K562 (cell line): ENCODE measurements at regions not wholly inside any gene's neighbourhood (a gene's known extent, or its start where the extent isn't known, plus 50 kb on each side); places are given as distances from the start of the nearest gene placed in this dataset.

Experiments used
- ATAC-seq: fragments of 200-7000 bp; cut with Tn5 transposase; 3 replicates; pipeline ENCODE4 v1.9.1; 2020; ENCODE audit warnings: moderate library complexity
- BruUV-seq: library from RNA; stranded (reverse); fragments of 400-500 nt; replicated peaks from 2 replicates; lab custom pipeline; 2021; lab: Mats Ljungman, UMichigan
- CTCF ChIA-PET: fragments of 300-600 bp; formaldehyde crosslinking; extraction: SDS; loops from one replicate; lab custom pipeline; 2021; ENCODE audit warnings: low intra/inter-chr PET ratio; lab: Yijun Ruan, JAX
- POLR2A ChIA-PET: fragments of 300-600, 350-650 bp; sonication (Branson Sonifier 250); formaldehyde crosslinking; extraction: SDS; loops from one replicate; lab custom pipeline; 2021; ENCODE audit warnings: antibody characterized with exemption, inconsistent platforms; lab: Yijun Ruan, JAX
- DNase-seq, 4 experiments: peaks; one replicate each; pipeline versions ENCODE4 v3.0.0 to v3.0.0-alpha.2; 2011 to 2018; ENCODE audit warnings: low spot score in 3 of 4, mixed read lengths in 3 of 4; ENCODE audit errors: extremely low read depth in 1 of 4
- FAIRE-seq: peaks from 2 replicates; lab custom pipeline; 2011; peaks lifted over from hg19 to GRCh38; lab: Jason Lieb, UNC
- H2AFZ ChIP-seq: 2 replicates; pipeline ENCODE4 v1.6.0; 2011; ENCODE audit warnings: low read depth, low read length, control low read depth, inconsistent platforms
- H3K27ac ChIP-seq: fragments of 200-600 bp; 3 replicates; pipeline ENCODE4 v1.8.0; 2011; ENCODE audit warnings: low read depth, mild to moderate bottlenecking, control low read depth, inconsistent platforms, low read length, moderate library complexity, mixed read lengths; ENCODE audit errors: extremely low read depth
- H3K27me3 ChIP-seq, 2 experiments: fragments of 300-600 bp in 1 of 2; 2 replicates in 1 of 2; 3 replicates in 1 of 2; pipeline versions ENCODE4 v1.6.0 to v1.8.0; 2011; ENCODE audit warnings: inconsistent platforms in 2 of 2, low read length in 2 of 2, mild to moderate bottlenecking in 1 of 2, mixed read lengths in 1 of 2, moderate library complexity in 1 of 2; ENCODE audit not compliant: control insufficient read depth in 2 of 2, insufficient read depth in 2 of 2
- H3K36me3 ChIP-seq: fragments of 300-600 bp; 3 replicates; pipeline ENCODE4 v1.8.0; 2011; ENCODE audit warnings: mild to moderate bottlenecking, low read length, inconsistent platforms; ENCODE audit not compliant: control insufficient read depth, insufficient read depth
- H3K4me1 ChIP-seq, 2 experiments: fragments of 200-600 bp in 1 of 2; replicated peaks in 1 of 2; 2 replicates in 1 of 2; 3 replicates in 1 of 2; pipeline versions ENCODE4 v1.5.1 to v1.8.0; 2011; ENCODE audit warnings: inconsistent platforms in 2 of 2, low read length in 2 of 2, mild to moderate bottlenecking in 1 of 2, mixed read lengths in 1 of 2, moderate library complexity in 1 of 2; ENCODE audit not compliant: control insufficient read depth in 2 of 2, insufficient read depth in 2 of 2
- H3K4me2 ChIP-seq: 2 replicates; pipeline ENCODE4 v1.6.1; 2011; ENCODE audit warnings: low read length, control low read depth, inconsistent platforms, mixed read lengths; ENCODE audit not compliant: insufficient read depth
- H3K4me3 ChIP-seq: fragments of 200-600 bp; sonication (generic), shearing (Covaris generic); 2 replicates; pipeline ENCODE4 v1.5.1; 2016; ENCODE audit warnings: control low read depth, inconsistent platforms
- H3K79me2 ChIP-seq: fragments of 200-600 bp; 3 replicates; pipeline ENCODE4 v1.8.0; 2011; ENCODE audit warnings: low read length, inconsistent platforms; ENCODE audit not compliant: control insufficient read depth, insufficient read depth
- H3K9ac ChIP-seq, 2 experiments: 2 replicates each; pipeline versions ENCODE4 v1.6.0 to v1.6.1; 2011; ENCODE audit warnings: low read depth in 2 of 2, low read length in 2 of 2, control low read depth in 1 of 2, inconsistent platforms in 1 of 2, mild to moderate bottlenecking in 1 of 2, mixed read lengths in 1 of 2; ENCODE audit not compliant: insufficient read depth in 1 of 2
- H3K9me1 ChIP-seq: one replicate; pipeline ENCODE4 v1.6.0; 2011; ENCODE audit warnings: inconsistent platforms, mild to moderate bottlenecking, low read length, moderate library complexity; ENCODE audit not compliant: control insufficient read depth, insufficient read depth
- H3K9me3 ChIP-seq: replicated peaks from 2 replicates; pipeline ENCODE4 v1.5.1; 2011; ENCODE audit warnings: low read depth, low read length, inconsistent platforms; ENCODE audit not compliant: control insufficient read depth, insufficient read depth
- H4K20me1 ChIP-seq: replicated peaks from 2 replicates; pipeline ENCODE4 v1.6.1; 2011; ENCODE audit warnings: low read length, inconsistent platforms, mixed read lengths; ENCODE audit not compliant: control insufficient read depth, insufficient read depth
- ESRRB ChIP-seq: fragments of 250-450 bp; sonication (Bioruptor Pico); IDR thresholded peaks from 2 replicates; pipeline ENCODE4 v1.5.0; 2020; ENCODE audit warnings: mild to moderate bottlenecking, moderate library complexity, borderline replicate concordance
- FOXA3 ChIP-seq, 2 experiments: fragments of 450-650 bp in 1 of 2; sonication (generic) in 1 of 2; formaldehyde crosslinking; IDR thresholded peaks in 1 of 2; conservative IDR thresholded peaks in 1 of 2; 2 replicates each; pipeline versions ENCODE4 v1.4.0 to v1.8.0; 2020 to 2022; ENCODE audit warnings: mild to moderate bottlenecking in 2 of 2, missing genetic modification reagents in 1 of 2
- HDAC8 ChIP-seq: fragments of 450-650 bp; IDR thresholded peaks from 2 replicates; pipeline ENCODE4 v1.6.1; 2016; ENCODE audit warnings: mild to moderate bottlenecking, missing genetic modification characterization, moderate library complexity, missing compliant biosample characterization
- NCOA2 ChIP-seq, 2 experiments: fragments of 450-650 bp; IDR thresholded peaks; 2 replicates each; pipeline ENCODE4 v1.6.1; 2018; ENCODE audit warnings: mild to moderate bottlenecking in 2 of 2, moderate library complexity in 1 of 2; ENCODE audit not compliant: partially characterized antibody in 2 of 2
- RBM17 ChIP-seq: fragments of 200-400 bp; formaldehyde crosslinking; IDR thresholded peaks from 2 replicates; pipeline ENCODE4 v1.6.1; 2017; ENCODE audit warnings: low read depth, mild to moderate bottlenecking, low read length, borderline replicate concordance
- SAP30 ChIP-seq: fragments of 200-600 bp; sonication (generic); IDR thresholded peaks from 2 replicates; pipeline ENCODE4 v1.6.1; 2012; ENCODE audit warnings: borderline replicate concordance, low read depth, mild to moderate bottlenecking, moderate library complexity, low read length, control low read depth, inconsistent platforms; ENCODE audit not compliant: insufficient read depth, poor library complexity, severe bottlenecking
- SMARCA5 ChIP-seq: fragments of 450-650 bp; IDR thresholded peaks from 2 replicates; pipeline ENCODE4 v1.6.1; 2016
- SMARCB1 ChIP-seq: IDR thresholded peaks from 2 replicates; pipeline ENCODE4 v1.6.1; 2011; ENCODE audit warnings: improper control_type of control experiment, low read depth; ENCODE audit not compliant: insufficient read length
- SUPT5H ChIP-seq: fragments of 450-650 bp; IDR thresholded peaks from 2 replicates; pipeline ENCODE4 v1.6.1; 2016
- XRCC4 ChIP-seq: IDR thresholded peaks from one replicate; pipeline ENCODE4 v1.6.1; 2011; ENCODE audit not compliant: insufficient read depth, insufficient read length; ENCODE audit errors: extremely low read depth
- YY1 ChIP-seq, 3 experiments: IDR thresholded peaks; 2 replicates each; pipeline ENCODE4 v1.6.1; 2011; ENCODE audit warnings: low read length in 2 of 3, mild to moderate bottlenecking in 2 of 3, moderate library complexity in 2 of 3, borderline replicate concordance in 1 of 3, control low read depth in 1 of 3, low read depth in 1 of 3; ENCODE audit not compliant: insufficient read depth in 3 of 3, insufficient replicate concordance in 2 of 3, control insufficient read depth in 1 of 3, insufficient read length in 1 of 3; ENCODE audit errors: extremely low read depth in 1 of 3
- ZNF764 ChIP-seq: fragments of 250-450 bp; sonication (Bioruptor Pico); IDR thresholded peaks from 2 replicates; pipeline ENCODE4 v1.4.0; 2020; ENCODE audit warnings: low read depth, mild to moderate bottlenecking, moderate library complexity
- WGBS: fragments of 100-300 bp; shearing (Covaris generic); methylation state at CpG from one replicate; pipeline ENCODE4 v1.1.6; 2016; ENCODE audit warnings: low coverage, mixed read lengths; ENCODE audit not compliant: insufficient coverage; ENCODE audit errors: missing lambda C conversion rate; 5-methylcytosine and 5-hydroxymethylcytosine counted together
- in situ Hi-C: fragments of 300-500 bp; cut with MboI; formaldehyde crosslinking; loops from 4 replicates; pipeline ENCODE4 v1.15.0; 2018; ENCODE audit warnings: inconsistent platforms, mixed read lengths
- intact Hi-C: fragments of 100-400 bp; cut with micrococcal nuclease; formaldehyde crosslinking; loops from 2 replicates; pipeline ENCODE4 v1.14.2; 2022

GRCh38 chr9:78860801-78861475, 564.0 kb downstream of the PSAT1 start (continued):
- TF ChIP-seq ESRRB (CRISPR knock-in tag) (no peak), SMARCB1 (no peak), ZNF764 (no peak), XRCC4 (no peak), NCOA2 (IDR thresholded peaks at IDR 0.05; ENCODE audit: partially characterized antibody in 2 of 2) (no peak), SMARCA5 (no peak), HDAC8 (tag) (no peak), SAP30 (no peak), SUPT5H (no peak), FOXA3 (CRISPR knock-in tag; conservative IDR thresholded peaks at IDR 0.05 in 1 of 2, IDR thresholded peaks at IDR 0.05 in 1 of 2) (no peak)

- H3K27me3 ChIP-seq: no peaks in the 10 kb centered on the region
- H3K27ac ChIP-seq: no peak overlapping the region
- H3K9me3 ChIP-seq: no peaks in the 10 kb centered on the region
- H3K4me3 ChIP-seq: no peak overlapping the region
- TF ChIP-seq YY1 (IDR thresholded peaks at IDR 0.05; ENCODE audit: borderline replicate concordance in 1 of 3, control insufficient read depth in 1 of 3, extremely low read depth in 1 of 3, insufficient read depth in 3 of 3, insufficient read length in 1 of 3, insufficient replicate concordance in 2 of 3, low read depth in 1 of 3, low read length in 2 of 3) (no peak), RBM17 (no peak)
- no peaks in the 10 kb centered on the region for H3K79me2 ChIP-seq
- no peaks in the 10 kb centered on the region for H3K9me1 ChIP-seq
- no TSS peak for BruUV-seq
- H3K4me2 ChIP-seq: no peak overlapping the region
- intact Hi-C loops: no loop called here
- H3K36me3 ChIP-seq: no peaks in the 10 kb centered on the region
- CTCF ChIA-PET: no interaction called here
- 0% methylated on average over 4 of the region's 4 CpGs for WGBS
- ATAC-seq (no peak), DNase-seq (no peak), FAIRE-seq (no peak)
- H3K4me1 ChIP-seq: no peaks in the 10 kb centered on the region
- POLR2A ChIA-PET: no interaction called here
- in situ Hi-C loops: no loop called here
- no peak overlapping the region for H3K9ac ChIP-seq
- no peak overlapping the region for H2AFZ ChIP-seq
- H4K20me1 ChIP-seq: no peaks in the 10 kb centered on the region
Measured at GRCh38 chr9:78863531-78863930, 566.6 kb downstream of the PSAT1 start.
